ENCODE measurements at regions not wholly inside any gene's neighbourhood (a gene's known extent, or its start where the extent isn't known, plus 50 kb on each side); places are given as distances from the start of the nearest gene placed in this dataset.

GRCh38 chr3:24780991-24781390 lies 286.3 kb upstream of the THRB start:
- TF ChIP-seq CTCF (IDR thresholded peaks at IDR 0.05) (no peak), POLR2A (IDR thresholded peaks at IDR 0.05) (no peak)
